Osteoblast (primary cell): ENCODE measurements at regions not wholly inside any gene's neighbourhood (a gene's known extent, or its start where the extent isn't known, plus 50 kb on each side); places are given as distances from the start of the nearest gene placed in this dataset.

Source experiments
- DNase-seq: peaks from one replicate; pipeline ENCODE4 v3.0.0; 2011; ENCODE audit warnings: low spot score, mixed read lengths; ENCODE audit not compliant: insufficient read length; ENCODE audit errors: missing footprints
- H2AFZ ChIP-seq: 2 replicates; pipeline ENCODE4 v1.6.0; 2011; ENCODE audit warnings: mild to moderate bottlenecking, low read length
- H3K27ac ChIP-seq: 2 replicates; pipeline ENCODE4 v1.5.1; 2011; ENCODE audit warnings: mild to moderate bottlenecking, low read depth, low read length, moderate library complexity
- H3K27me3 ChIP-seq: 2 replicates; pipeline ENCODE4 v1.6.0; 2012; ENCODE audit warnings: mild to moderate bottlenecking, control low read depth, inconsistent platforms, low read length, moderate library complexity; ENCODE audit not compliant: insufficient read depth
- H3K36me3 ChIP-seq: 2 replicates; pipeline ENCODE4 v1.5.1; 2011; ENCODE audit warnings: mild to moderate bottlenecking, low read length, control low read depth, moderate library complexity; ENCODE audit not compliant: insufficient read depth
- H3K4me1 ChIP-seq: 2 replicates; pipeline ENCODE4 v1.5.1; 2011; ENCODE audit warnings: mild to moderate bottlenecking, low read length, control low read depth, moderate library complexity; ENCODE audit not compliant: insufficient read depth
- H3K4me2 ChIP-seq: 2 replicates; pipeline ENCODE4 v1.6.0; 2011; ENCODE audit warnings: mild to moderate bottlenecking, low read length; ENCODE audit not compliant: insufficient read depth
- H3K4me3 ChIP-seq: fragments of 200-600 bp; sonication (generic); 3 replicates; pipeline ENCODE4 v1.5.1; 2012; ENCODE audit warnings: mild to moderate bottlenecking, low read length, inconsistent platforms; ENCODE audit not compliant: insufficient read depth
- H3K79me2 ChIP-seq: 2 replicates; pipeline ENCODE4 v1.6.0; 2012; ENCODE audit warnings: mild to moderate bottlenecking, low read length, control low read depth, inconsistent platforms; ENCODE audit not compliant: insufficient read depth
- H3K9me3 ChIP-seq: 2 replicates; pipeline ENCODE4 v1.5.1; 2011; ENCODE audit warnings: low read depth, low read length, control low read depth
- H4K20me1 ChIP-seq: 2 replicates; pipeline ENCODE4 v1.6.0; 2012; ENCODE audit warnings: mild to moderate bottlenecking, low read length, control low read depth; ENCODE audit not compliant: insufficient read depth
- CTCF ChIP-seq: IDR thresholded peaks from 2 replicates; pipeline ENCODE4 v1.5.1; 2011; ENCODE audit warnings: mild to moderate bottlenecking, low read depth, low read length, moderate library complexity; ENCODE audit errors: extremely low read depth

- Histone ChIP-seq H4K20me1 (no peaks in the 10 kb centered on the region), H3K79me2 (no peaks in the 10 kb centered on the region), H2AFZ (no peak overlapping the region), H3K9me3 (no peaks in the 10 kb centered on the region), H3K27ac (no peak overlapping the region), H3K4me2 (no peak overlapping the region), H3K4me3 (no peak overlapping the region), H3K36me3 (no peaks in the 10 kb centered on the region), H3K4me1 (no peaks in the 10 kb centered on the region), H3K27me3 (no peaks in the 10 kb centered on the region)
- DNase-seq = no peak
- TF ChIP-seq CTCF = no peak
Measured at GRCh38 chr1:69058454-69058853, 509.3 kb upstream of the LRRC7 start.

- Histone ChIP-seq H3K36me3 (no peaks in the 10 kb centered on the region), H4K20me1 (no peaks in the 10 kb centered on the region), H3K27ac (no peak overlapping the region), H3K4me3 (no peak overlapping the region), H3K4me1 (no peaks in the 10 kb centered on the region), H3K27me3 (no peaks in the 10 kb centered on the region), H3K79me2 (no peaks in the 10 kb centered on the region), H3K9me3 (no peaks in the 10 kb centered on the region), H2AFZ (no peak overlapping the region), H3K4me2 (no peak overlapping the region)
- no peak for TF ChIP-seq CTCF
- no peak for DNase-seq
Measured at GRCh38 chr1:69070660-69071373, 496.9 kb upstream of the LRRC7 start.

GRCh38 chr1:69073176-69073575 is 494.5 kb upstream of the LRRC7 start:
- Histone ChIP-seq H3K4me2 (no peak overlapping the region), H4K20me1 (no peaks in the 10 kb centered on the region), H3K79me2 (no peaks in the 10 kb centered on the region), H2AFZ (no peak overlapping the region), H3K9me3 (no peaks in the 10 kb centered on the region), H3K4me3 (no peak overlapping the region), H3K27me3 (no peaks in the 10 kb centered on the region), H3K4me1 (no peaks in the 10 kb centered on the region), H3K36me3 (no peaks in the 10 kb centered on the region), H3K27ac (no peak overlapping the region)
- no peak for DNase-seq
- TF ChIP-seq CTCF = no peak

GRCh38 chr1:69076631-69077030 is 491.1 kb upstream of the LRRC7 start:
- H3K4me2 ChIP-seq = no peak overlapping the region
- H3K79me2 ChIP-seq = no peaks in the 10 kb centered on the region
- no peaks in the 10 kb centered on the region for H3K36me3 ChIP-seq
- no peak overlapping the region for H3K27ac ChIP-seq
- no peaks in the 10 kb centered on the region for H3K4me1 ChIP-seq
- no peak for DNase-seq
- H3K27me3 ChIP-seq = no peaks in the 10 kb centered on the region
- no peaks in the 10 kb centered on the region for H4K20me1 ChIP-seq
- H3K4me3 ChIP-seq = no peak overlapping the region
- H2AFZ ChIP-seq = no peak overlapping the region
- TF ChIP-seq CTCF = no peak
- no peaks in the 10 kb centered on the region for H3K9me3 ChIP-seq
